GM12878 (cell line): ENCODE measurements at regions not wholly inside any gene's neighbourhood (a gene's known extent, or its start where the extent isn't known, plus 50 kb on each side); places are given as distances from the start of the nearest gene placed in this dataset.

ENCODE experiments used
- ATAC-seq: fragments of 200-7000 bp; cut with Tn5 transposase; 3 replicates; pipeline ENCODE4 v1.9.1; 2020; ENCODE audit warnings: mild to moderate bottlenecking, moderate library complexity
- BruUV-seq: library from RNA; stranded (reverse); fragments of 400-500 nt; replicated peaks from 2 replicates; lab custom pipeline; 2021; lab: Mats Ljungman, UMichigan
- CTCF ChIA-PET: fragments of 300-600 bp; sonication (Branson Sonifier 250); formaldehyde crosslinking; extraction: SDS; loops from one replicate; lab custom pipeline; 2021; ENCODE audit warnings: inconsistent platforms; lab: Yijun Ruan, JAX
- POLR2A ChIA-PET: fragments of 350-600 bp; formaldehyde crosslinking; extraction: SDS; loops from one replicate; lab custom pipeline; 2021; ENCODE audit warnings: inconsistent platforms; lab: Charles Lee
- RAD21 ChIA-PET: fragments of 300-600 bp; sonication (Branson Sonifier 250); formaldehyde crosslinking; loops from one replicate; lab custom pipeline; 2023; ENCODE audit warnings: antibody characterized with exemption; ENCODE audit not compliant: unreplicated experiment; lab: Charles Lee
- SMC1A ChIA-PET: fragments of 300-600 bp; sonication (Branson Sonifier 250); formaldehyde crosslinking; loops from one replicate; lab custom pipeline; 2023; ENCODE audit not compliant: unreplicated experiment, uncharacterized antibody; lab: Charles Lee
- DNase-seq: peaks from one replicate; pipeline ENCODE4 v3.0.0-alpha.2; 2011; ENCODE audit warnings: low read depth, low spot score
- FAIRE-seq: peaks from 3 replicates; lab custom pipeline; 2011; peaks lifted over from hg19 to GRCh38; lab: Jason Lieb, UNC
- H2AFZ ChIP-seq: 2 replicates; pipeline ENCODE4 v1.6.0; 2011; ENCODE audit warnings: low read depth, low read length, control low read depth; ENCODE audit not compliant: control insufficient read depth
- H3K27ac ChIP-seq: 2 replicates; pipeline ENCODE4 v1.5.1; 2011; ENCODE audit warnings: control low read depth; ENCODE audit not compliant: control insufficient read depth, insufficient read depth
- H3K27me3 ChIP-seq, 2 experiments: replicated peaks in 1 of 2; 2 replicates each; pipeline versions ENCODE4 v1.6.0 to v1.6.1; 2011; ENCODE audit warnings: low read length in 1 of 2; ENCODE audit not compliant: control insufficient read depth in 2 of 2, insufficient read depth in 2 of 2
- H3K36me3 ChIP-seq, 2 experiments: 2 replicates each; pipeline ENCODE4 v1.5.1; 2011; ENCODE audit warnings: low read length in 1 of 2; ENCODE audit not compliant: control insufficient read depth in 2 of 2, insufficient read depth in 2 of 2
- H3K4me1 ChIP-seq: 2 replicates; pipeline ENCODE4 v1.6.1; 2011; ENCODE audit warnings: mild to moderate bottlenecking, low read length, moderate library complexity, mixed read lengths; ENCODE audit not compliant: control insufficient read depth, insufficient read depth
- H3K4me2 ChIP-seq: 2 replicates; pipeline ENCODE4 v1.6.0; 2011; ENCODE audit warnings: control low read depth; ENCODE audit not compliant: control insufficient read depth, insufficient read depth
- H3K4me3 ChIP-seq: fragments of 200-600 bp; sonication (generic); 2 replicates; pipeline ENCODE4 v1.5.1; 2016
- H3K79me2 ChIP-seq: 2 replicates; pipeline ENCODE4 v1.6.0; 2011; ENCODE audit warnings: low read length; ENCODE audit not compliant: control insufficient read depth, insufficient read depth
- H3K9ac ChIP-seq: 2 replicates; pipeline ENCODE4 v1.8.0; 2011; ENCODE audit warnings: low read length, control low read depth, mixed read lengths; ENCODE audit not compliant: control insufficient read depth, insufficient read depth
- H3K9me3 ChIP-seq: replicated peaks from 3 replicates; pipeline ENCODE4 v1.5.1; 2011; ENCODE audit warnings: mild to moderate bottlenecking, low read length; ENCODE audit not compliant: control insufficient read depth, insufficient read depth
- H4K20me1 ChIP-seq: 2 replicates; pipeline ENCODE4 v1.6.0; 2011; ENCODE audit not compliant: control insufficient read depth, insufficient read depth
- BHLHE40 ChIP-seq, 2 experiments: fragments of 450-650 bp in 1 of 2; IDR thresholded peaks; 2 replicates each; pipeline ENCODE4 v1.6.1; 2011 to 2017; ENCODE audit warnings: low read depth in 2 of 2, borderline replicate concordance in 1 of 2, improper control_type of control experiment in 1 of 2, low read length in 1 of 2, mild to moderate bottlenecking in 1 of 2
- SUZ12 ChIP-seq: fragments of 200-600 bp; sonication (generic); IDR thresholded peaks from one replicate; pipeline ENCODE4 v1.6.1; 2018; ENCODE audit warnings: antibody characterized with exemption, mild to moderate bottlenecking; ENCODE audit not compliant: unreplicated experiment
- WGBS: methylation state at CpG from one replicate; pipeline ENCODE4 v1.1.6; 2016; ENCODE audit warnings: low lambda C conversion rate; ENCODE audit not compliant: insufficient replicate concordance, insufficient coverage; ENCODE audit errors: missing lambda C conversion rate; 5-methylcytosine and 5-hydroxymethylcytosine counted together
- in situ Hi-C: fragments of 300-500 bp; cut with MboI; formaldehyde crosslinking; loops from 9 replicates; pipeline ENCODE4 v1.14.3; 2018; ENCODE audit warnings: mixed read lengths
- intact Hi-C: fragments of 100-400 bp; cut with micrococcal nuclease; formaldehyde crosslinking; loops from one replicate; pipeline ENCODE4 v1.14.2; 2022; ENCODE audit not compliant: unreplicated experiment
- TF ChIP-seq, protein P1 (sequence below): fragments of 150-350 bp; IDR thresholded peaks from 2 replicates; pipeline ENCODE4 v1.6.1; 2016; ENCODE audit warnings: low read depth, low read length

DNA sequence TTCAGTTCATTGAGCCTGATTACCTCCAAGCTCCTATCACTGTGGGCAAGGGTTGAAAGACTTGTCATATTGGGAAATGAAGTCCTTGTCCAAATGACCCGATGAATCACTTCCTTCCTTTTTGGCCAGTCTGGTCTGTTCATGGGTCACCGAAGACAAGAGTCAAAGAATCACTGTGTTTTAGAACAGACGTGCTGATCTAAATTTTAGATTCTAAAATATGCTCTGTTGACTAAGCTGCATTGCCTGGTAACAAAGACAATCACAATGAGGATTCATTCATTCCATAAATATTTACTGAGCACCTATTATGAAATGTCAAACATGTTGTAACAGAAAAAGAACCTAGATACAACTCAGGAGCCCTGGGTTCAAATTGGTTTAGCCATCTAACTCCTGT, 99.4 kb upstream of the RND3 start:
- 41% methylated on average over 3 of the region's 3 CpGs for WGBS
- no peaks in the 10 kb centered on the region for H4K20me1 ChIP-seq
- H3K9me3 ChIP-seq, result no peaks in the 10 kb centered on the region; the same call in 2 of the 3 replicates
- no peaks in the 10 kb centered on the region for H3K27me3 ChIP-seq
- no peak overlapping the region for H3K4me3 ChIP-seq
- no peak overlapping the region for H3K9ac ChIP-seq
- FAIRE-seq (no peak), ATAC-seq (peak; percentile 51), DNase-seq (no peak)
- ChIA-PET SMC1A (interaction anchor here (0.8 to 5.8 kb wide), 16 partner anchors 7 to 107 kb away, joined by 3 to 50 read pairs (median 4); no protein-coding TSS in a partner anchor), RAD21 (interaction anchor here (0.7 to 7.2 kb wide), 10 partner anchors 13 to 66 kb away, joined by 3 to 71 read pairs (median 7); no protein-coding TSS in a partner anchor), POLR2A (interaction anchor here (1.2 to 5.1 kb wide), 7 partner anchors 10 to 108 kb away, joined by 3 to 40 read pairs (median 4); no protein-coding TSS in a partner anchor), CTCF (interaction anchor here (0.7 to 3.9 kb wide), 9 partner anchors 8 to 69 kb away, joined by 3 to 31 read pairs (median 5); no protein-coding TSS in a partner anchor)
- intact Hi-C loops, result no loop called here
- in situ Hi-C loops, result no loop called here
- no TSS peak for BruUV-seq
- no peak overlapping the region for H3K27ac ChIP-seq
- H3K4me2 ChIP-seq, result no peak overlapping the region
- H3K4me1 ChIP-seq, result no peaks in the 10 kb centered on the region
- no peaks in the 10 kb centered on the region for H3K79me2 ChIP-seq
- no peak for TF ChIP-seq SUZ12
- H3K36me3 ChIP-seq, result no peaks in the 10 kb centered on the region
- H2AFZ ChIP-seq, result no peak overlapping the region

DNA sequence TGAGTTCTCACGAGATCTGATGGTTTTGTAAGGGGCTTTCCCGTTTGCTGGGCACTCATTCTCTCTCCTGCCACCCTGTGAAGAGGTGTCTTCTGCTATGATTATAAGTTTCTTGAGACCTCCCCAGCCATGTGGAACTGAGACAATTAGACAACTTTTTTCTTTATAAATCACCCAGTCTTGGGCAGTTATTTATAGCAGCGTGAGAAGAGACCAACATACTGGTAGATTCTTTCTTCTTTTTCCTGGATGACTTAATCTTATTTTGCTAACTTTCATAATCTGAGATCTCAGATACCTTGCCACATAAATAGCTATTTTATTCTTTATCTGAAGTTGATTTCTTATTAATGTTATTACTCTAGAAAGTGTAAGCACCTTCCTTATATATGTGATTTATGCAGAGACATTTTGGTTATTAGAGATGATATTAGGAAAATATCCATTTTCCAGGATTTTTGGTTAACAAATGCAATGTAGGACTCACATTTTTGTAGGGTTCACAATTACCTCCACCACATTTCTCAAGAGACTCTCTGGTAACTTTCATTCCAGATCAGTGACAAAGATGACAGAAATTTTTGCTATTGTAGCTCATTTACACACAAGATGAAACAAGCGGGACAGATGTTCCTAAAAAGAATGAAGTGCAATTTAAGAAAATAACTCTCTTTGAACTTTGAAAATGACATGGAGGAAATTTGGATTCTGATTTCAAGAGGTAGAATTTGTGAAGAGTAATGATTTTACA, 97.9 kb upstream of the RND3 start:
- Histone ChIP-seq H3K4me3 (no peak overlapping the region), H3K36me3 (no peaks in the 10 kb centered on the region), H4K20me1 (no peaks in the 10 kb centered on the region), H3K27me3 (no peaks in the 10 kb centered on the region), H3K27ac (no peak overlapping the region), H3K4me2 (no peak overlapping the region), H2AFZ (no peak overlapping the region), H3K9me3 (no peaks in the 10 kb centered on the region; the same call in 2 of the 3 replicates), H3K79me2 (no peaks in the 10 kb centered on the region), H3K4me1 (no peaks in the 10 kb centered on the region), H3K9ac (no peak overlapping the region)
- DNase-seq, result no peak
- peak; percentile 32 for ATAC-seq
- CTCF ChIA-PET, result interaction anchor here (0.8 to 3.9 kb wide), 6 partner anchors 9 to 115 kb away, joined by 3 to 31 read pairs (median 4); no protein-coding TSS in a partner anchor
- in situ Hi-C loops (no loop called here), intact Hi-C loops (no loop called here)
- POLR2A ChIA-PET, result interaction anchor here (0.7 to 5.1 kb wide), 6 partner anchors 9 to 29 kb away, joined by 3 to 40 read pairs (median 3); no protein-coding TSS in a partner anchor
- peak in 1 of 2 experiments; percentile 67; a peak in 1 of 4 replicates for TF ChIP-seq BHLHE40 (IDR thresholded peaks at IDR 0.05; ENCODE audit: borderline replicate concordance in 1 of 2, low read depth in 2 of 2, low read length in 1 of 2)
- TF ChIP-seq, protein P1, sequence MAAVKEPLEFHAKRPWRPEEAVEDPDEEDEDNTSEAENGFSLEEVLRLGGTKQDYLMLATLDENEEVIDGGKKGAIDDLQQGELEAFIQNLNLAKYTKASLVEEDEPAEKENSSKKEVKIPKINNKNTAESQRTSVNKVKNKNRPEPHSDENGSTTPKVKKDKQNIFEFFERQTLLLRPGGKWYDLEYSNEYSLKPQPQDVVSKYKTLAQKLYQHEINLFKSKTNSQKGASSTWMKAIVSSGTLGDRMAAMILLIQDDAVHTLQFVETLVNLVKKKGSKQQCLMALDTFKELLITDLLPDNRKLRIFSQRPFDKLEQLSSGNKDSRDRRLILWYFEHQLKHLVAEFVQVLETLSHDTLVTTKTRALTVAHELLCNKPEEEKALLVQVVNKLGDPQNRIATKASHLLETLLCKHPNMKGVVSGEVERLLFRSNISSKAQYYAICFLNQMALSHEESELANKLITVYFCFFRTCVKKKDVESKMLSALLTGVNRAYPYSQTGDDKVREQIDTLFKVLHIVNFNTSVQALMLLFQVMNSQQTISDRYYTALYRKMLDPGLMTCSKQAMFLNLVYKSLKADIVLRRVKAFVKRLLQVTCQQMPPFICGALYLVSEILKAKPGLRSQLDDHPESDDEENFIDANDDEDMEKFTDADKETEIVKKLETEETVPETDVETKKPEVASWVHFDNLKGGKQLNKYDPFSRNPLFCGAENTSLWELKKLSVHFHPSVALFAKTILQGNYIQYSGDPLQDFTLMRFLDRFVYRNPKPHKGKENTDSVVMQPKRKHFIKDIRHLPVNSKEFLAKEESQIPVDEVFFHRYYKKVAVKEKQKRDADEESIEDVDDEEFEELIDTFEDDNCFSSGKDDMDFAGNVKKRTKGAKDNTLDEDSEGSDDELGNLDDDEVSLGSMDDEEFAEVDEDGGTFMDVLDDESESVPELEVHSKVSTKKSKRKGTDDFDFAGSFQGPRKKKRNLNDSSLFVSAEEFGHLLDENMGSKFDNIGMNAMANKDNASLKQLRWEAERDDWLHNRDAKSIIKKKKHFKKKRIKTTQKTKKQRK, result no peak
- SMC1A ChIA-PET, result interaction anchor here (1.0 to 5.8 kb wide), 12 partner anchors 8 to 110 kb away, joined by 3 to 47 read pairs (median 6); no protein-coding TSS in a partner anchor
- RAD21 ChIA-PET, result interaction anchor here (0.7 to 7.2 kb wide), 8 partner anchors 11 to 106 kb away, joined by 3 to 71 read pairs (median 3); no protein-coding TSS in a partner anchor
- FAIRE-seq, result no peak
- WGBS, result 24% methylated on average over 4 of the region's 4 CpGs
- no TSS peak for BruUV-seq
